NCI-H82 treated with DMSO at 0.1 percent for 48 hours (cell line): ENCODE measurements at regions not wholly inside any gene's neighbourhood (a gene's known extent, or its start where the extent isn't known, plus 50 kb on each side); places are given as distances from the start of the nearest gene placed in this dataset.
"Not testable (repeated sequence)": the region's sequence is repeated elsewhere in the genome, so short reads cannot be mapped to it uniquely, and the experiment has no call there.

Source experiments
- DNase-seq: peaks from one replicate; lab custom pipeline; 2025; ENCODE audit not compliant: unreplicated experiment; lab: John Stamatoyannopoulos, UW

DNA sequence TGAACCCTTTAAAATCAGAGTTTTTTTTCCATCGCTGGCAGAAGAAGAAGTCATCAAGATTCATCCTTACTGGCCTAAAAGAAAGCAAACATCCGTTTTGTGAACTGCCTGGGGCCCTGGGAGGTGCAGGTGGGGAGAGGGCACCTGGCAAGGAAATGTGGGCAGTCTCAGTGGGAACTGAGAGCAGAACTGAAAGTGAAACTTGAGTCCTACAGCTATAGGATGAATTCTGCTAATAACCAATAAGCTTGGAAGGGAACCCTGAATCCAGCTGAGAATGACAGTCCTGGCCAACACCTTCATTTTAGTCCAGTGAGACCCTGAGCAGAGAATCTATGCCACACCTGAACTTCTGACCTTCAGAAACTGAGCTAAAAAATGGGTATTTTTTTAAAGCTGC is 130.1 kb upstream of the ASCC3 start:
- no peak for DNase-seq

DNA sequence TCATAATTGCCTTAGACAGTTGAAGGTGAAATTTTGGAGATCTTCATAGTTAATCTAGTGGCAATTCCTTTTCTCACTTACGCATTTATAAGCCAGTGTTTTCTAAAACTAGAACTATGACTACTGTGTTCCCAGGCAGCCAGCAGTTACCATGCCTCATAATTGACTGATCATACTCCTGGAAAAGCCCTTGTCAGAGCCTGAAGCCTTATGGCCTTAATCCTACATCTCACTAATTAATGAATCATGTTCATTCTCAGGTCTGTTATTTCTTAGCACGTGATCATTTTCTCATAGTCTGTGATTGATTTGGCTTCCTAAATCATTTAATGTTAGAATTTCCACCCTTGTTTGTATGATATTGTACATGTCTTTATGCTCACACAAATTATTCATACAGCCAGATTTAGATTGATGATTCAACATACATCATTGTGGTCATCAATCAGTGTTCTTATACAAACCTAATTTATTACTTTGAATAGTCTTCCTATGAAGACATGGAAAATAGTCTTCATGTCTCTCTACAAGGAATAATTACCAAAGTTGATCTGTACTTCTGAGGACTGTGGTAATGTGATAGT is 132.6 kb upstream of the ASCC3 start:
- peak; percentile 59 for DNase-seq

DNA sequence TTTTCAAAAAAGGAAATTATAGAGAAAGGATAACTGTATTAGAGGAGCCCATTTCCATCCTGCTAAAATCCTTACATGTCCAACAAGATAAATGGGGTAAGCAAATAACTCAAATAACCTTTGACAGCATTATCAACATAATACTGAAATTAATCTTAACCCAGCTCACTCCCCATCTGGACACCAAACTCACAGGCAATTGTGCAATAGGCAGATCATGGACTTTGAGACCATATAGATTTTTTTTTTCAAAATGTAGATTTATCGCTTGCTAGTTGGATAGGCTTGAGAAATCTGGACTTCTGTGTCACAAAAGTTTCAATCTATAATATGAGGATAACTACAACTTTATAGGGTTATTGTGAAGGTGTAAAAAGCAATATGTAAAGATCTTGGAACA is 134.4 kb upstream of the ASCC3 start:
- DNase-seq: peak; percentile 58

DNA sequence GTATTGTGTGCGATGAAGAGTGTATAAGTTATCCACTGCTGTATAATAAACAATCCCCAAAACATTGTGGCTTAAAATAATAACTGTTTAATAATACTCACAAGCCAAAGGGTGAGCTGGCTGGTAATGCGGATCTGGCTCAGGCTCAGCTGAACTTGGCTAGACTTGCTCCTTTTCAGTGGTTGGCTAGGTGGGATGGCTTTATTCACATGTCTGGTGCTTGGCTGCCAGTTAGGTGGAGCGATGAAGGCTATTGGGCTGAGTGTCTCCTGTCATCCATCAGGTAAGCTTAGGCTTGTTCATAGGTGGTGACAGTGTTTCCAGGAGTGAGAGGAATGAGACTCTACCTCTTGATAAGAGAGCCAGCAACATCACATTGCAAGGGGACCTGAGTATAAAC is 135.0 kb upstream of the ASCC3 start:
- DNase-seq: peak; percentile 2

DNA sequence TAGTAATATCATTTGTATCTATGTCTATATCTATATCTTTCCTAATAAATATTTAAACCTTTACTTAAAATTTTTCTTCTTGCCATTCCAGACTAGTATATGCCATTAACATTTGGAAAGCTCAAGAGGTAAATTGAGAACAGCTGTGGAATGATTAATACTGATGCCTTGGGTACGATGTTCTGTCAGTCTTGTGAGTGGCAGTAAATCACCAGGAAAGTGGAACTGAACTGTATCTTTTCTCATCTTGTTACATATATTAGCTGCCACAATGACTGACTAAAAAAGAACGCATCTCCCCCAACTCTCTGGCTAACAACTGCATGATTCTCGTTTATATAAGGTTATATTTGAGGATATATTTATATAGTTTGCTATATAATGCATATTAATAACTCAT is 137.0 kb upstream of the ASCC3 start:
- peak; percentile 7 for DNase-seq

GRCh38 chr6:101021504-101021903 is 140.4 kb upstream of the ASCC3 start:
- DNase-seq: no peak

DNA sequence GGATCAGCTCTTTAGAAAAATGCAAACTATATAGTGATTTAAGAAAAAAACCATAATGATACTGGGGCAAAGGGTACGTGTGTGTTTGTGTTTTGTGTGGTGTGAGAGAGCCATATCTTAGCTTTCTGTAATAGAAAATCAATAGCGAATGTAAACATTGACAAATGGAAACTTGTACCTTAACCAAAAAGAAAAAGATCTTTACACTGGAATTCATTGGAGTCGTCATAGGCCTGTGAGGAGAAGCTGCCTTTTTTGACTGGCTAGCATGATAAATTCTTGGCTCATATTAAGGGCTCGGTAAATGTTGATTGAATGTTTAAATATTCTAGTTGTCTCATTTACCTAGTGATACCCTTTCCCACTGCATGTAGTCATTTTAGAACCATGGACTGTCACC is 161.8 kb upstream of the ASCC3 start:
- no peak for DNase-seq

- DNase-seq: peak; percentile 81
Measured at GRCh38 chr6:101058296-101058695, 177.2 kb upstream of the ASCC3 start.

GRCh38 chr6:101066481-101066880 is 185.4 kb upstream of the ASCC3 start:
- DNase-seq: no peak

DNA sequence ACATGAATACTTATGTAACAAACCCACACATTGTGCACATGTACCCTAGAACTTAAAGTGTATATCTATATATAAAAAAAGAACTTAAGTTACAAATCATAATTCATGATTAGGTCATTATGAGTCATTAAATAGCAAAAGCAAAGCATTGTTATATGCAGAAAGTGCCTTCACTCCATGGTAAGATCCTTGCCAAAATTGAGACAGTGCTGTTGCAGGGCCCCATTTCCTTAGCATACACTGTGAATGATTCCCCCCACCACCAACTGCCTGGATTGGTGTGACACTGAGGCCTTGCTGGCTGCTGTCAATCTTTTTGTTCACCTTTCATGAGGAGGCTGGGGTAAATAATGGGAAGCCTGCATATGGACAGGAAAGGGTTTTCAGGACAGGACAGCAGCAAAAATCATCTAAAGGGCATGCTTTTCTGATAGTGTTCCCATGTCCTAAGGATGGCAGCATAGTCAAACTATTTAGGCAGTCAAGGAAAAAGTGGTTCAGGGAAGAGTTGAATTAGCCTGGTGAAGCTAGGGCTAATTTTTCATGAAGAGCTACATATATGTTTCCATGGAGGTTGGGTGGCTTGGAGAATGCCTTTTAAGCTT is 188.2 kb upstream of the ASCC3 start:
- DNase-seq: no peak

DNA sequence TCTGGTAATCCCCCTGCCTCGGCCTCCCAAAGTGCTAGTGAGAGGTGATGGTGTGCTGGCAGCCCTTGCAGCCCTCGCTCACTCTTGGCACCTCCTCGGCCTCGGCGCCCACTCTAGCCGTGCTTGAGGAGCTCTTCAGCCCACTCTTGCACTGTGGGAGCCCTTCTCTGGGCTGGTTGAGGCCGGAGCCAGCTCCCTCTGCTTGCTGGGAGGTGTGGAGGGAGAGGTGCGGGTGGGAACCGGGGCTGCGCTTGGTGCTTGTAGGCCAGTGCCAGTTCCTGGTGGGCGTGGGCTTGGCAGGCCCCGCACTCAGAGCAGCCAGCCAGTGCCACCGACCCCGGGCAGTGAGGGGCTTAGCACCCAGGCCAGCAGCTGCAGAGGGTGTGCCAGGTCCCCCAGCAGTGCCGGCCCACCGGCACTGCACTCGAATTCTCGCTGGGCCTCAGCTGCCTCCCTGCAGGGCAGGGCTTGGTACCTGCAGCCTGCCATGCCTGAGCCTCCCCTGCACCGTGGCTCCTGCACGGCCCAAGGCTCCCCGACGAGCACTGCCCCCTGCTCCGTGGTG is 189.0 kb upstream of the ASCC3 start:
- no peak for DNase-seq

DNA sequence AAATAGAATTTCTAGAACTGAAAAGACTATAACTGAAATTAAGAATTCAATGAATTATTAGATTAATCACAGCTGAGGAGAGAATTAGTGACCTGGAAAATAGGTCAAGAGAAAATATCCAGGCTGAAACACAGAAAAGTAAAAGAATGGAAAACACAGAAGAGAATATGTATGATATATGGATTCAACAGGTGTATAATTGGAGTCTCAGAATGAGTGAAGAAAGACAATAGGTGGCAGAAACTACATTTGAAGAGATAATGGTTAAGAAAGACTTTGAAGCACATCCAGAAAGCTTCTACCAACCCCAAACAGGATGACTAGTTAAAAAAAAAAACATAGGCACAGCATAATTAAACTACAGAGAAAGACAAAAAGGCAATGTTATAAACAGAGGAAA is 196.2 kb upstream of the ASCC3 start:
- DNase-seq: no peak

DNA sequence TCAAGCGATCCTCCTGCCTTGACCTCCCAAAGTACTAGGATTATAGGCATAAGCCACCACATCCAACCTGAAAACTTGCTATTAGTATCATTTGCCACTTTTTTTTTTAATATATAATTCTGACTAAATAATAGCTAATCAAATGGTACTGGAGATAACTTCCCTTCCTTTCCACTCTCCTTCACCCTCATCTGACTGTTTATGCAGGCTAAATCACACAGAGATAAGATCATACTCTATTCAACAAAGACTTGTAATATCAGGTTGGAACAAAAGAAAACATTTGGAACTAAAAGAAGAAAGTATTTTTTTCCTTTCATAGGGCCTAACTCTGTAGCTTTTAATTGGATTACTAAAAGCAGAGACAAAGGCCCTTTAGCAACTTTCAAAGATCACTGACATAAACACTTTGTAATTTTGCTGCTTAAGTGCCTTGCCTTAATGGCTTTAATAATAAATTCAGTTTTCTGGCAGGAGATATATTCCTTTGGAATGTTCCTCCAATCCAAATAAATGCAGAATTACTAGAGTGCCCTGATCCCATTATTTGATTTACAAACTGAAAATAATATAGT is 198.7 kb upstream of the ASCC3 start:
- no peak for DNase-seq

- DNase-seq: no peak
Measured at GRCh38 chr6:101080597-101080996, 199.5 kb upstream of the ASCC3 start.

GRCh38 chr6:101083533-101084175 is 202.5 kb upstream of the ASCC3 start:
- DNase-seq: no peak

- no peak for DNase-seq
Measured at GRCh38 chr6:101085327-101085726, 204.2 kb upstream of the ASCC3 start.

- no peak for DNase-seq
Measured at GRCh38 chr6:101086473-101086872, 205.3 kb upstream of the ASCC3 start.

DNA sequence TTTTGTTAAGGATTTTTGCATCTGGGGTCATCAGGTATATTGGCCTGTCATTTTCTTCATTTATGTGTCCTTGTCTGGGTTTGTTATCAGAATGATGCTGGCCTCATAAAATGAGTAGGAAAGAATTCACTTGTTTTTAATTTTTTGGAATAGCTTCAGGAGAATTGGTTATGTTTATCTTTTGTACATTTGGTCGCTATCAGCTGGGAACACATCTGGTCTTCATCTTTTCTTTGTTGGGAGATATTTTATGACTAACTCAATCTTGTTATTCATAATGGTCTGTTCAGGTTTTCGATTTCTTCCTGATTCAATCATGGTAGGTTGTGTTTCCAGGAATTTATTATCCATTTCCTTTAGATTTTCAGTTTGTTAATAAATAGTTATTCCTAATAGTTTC is 207.5 kb upstream of the ASCC3 start:
- no peak for DNase-seq

GRCh38 chr6:101089640-101090039 is 208.5 kb upstream of the ASCC3 start:
- no peak for DNase-seq

GRCh38 chr6:101090281-101090680 is 209.2 kb upstream of the ASCC3 start:
- DNase-seq: no peak

DNA sequence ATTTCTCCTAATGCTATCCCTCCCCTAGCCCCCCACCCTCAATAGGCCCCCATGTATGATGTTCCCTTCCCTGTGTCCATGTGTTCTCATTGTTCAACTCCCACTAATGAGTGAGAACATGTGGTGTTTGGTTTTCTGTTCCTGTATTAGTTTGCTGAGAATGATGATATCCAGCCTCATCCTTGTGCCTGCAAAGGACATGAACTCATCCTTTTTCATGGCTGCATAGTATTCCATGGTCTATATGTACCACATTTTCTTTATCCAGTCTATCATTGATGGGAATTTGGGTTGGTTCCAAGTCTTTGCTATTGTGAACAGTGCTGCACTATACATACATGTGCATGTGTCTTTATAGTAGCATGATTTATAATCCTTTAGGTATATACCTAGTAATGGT is 217.5 kb upstream of the ASCC3 start:
- not testable (repeated sequence) for DNase-seq

DNA sequence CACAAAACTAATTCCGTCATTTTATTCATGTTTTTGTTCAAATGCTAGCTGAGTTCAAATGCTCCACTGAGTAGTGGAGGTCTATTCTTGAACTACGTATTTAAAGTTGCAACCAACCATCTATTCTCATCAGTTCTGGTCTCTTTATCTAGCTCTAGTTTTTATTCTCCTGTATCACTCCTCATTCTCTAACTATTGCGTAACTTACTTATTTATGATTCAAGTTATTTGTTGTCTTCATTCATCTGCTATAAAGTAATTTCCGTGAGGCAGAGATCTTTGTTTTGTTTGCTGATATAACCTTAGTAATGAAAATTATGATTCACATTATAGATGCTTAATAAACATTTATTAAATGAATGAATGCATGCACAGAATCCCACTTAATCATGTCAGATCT is 221.6 kb upstream of the ASCC3 start:
- DNase-seq: no peak
